BJ (cell line): ENCODE measurements at regions not wholly inside any gene's neighbourhood (a gene's known extent, or its start where the extent isn't known, plus 50 kb on each side); places are given as distances from the start of the nearest gene placed in this dataset.

Source experiments
- CTCF ChIA-PET: fragments of 350-600 bp; formaldehyde crosslinking; extraction: SDS; loops from one replicate; lab custom pipeline; 2021; ENCODE audit warnings: antibody characterized with exemption, inconsistent platforms; lab: Yijun Ruan, JAX
- POLR2A ChIA-PET: fragments of 300-600 bp; sonication (Branson Sonifier 250); formaldehyde crosslinking; extraction: SDS; loops from one replicate; lab custom pipeline; 2021; ENCODE audit warnings: antibody characterized with exemption; lab: Charles Lee
- DNase-seq: peaks from one replicate; pipeline ENCODE4 v3.0.0-alpha.2; 2011; ENCODE audit warnings: low read depth
- H3K27me3 ChIP-seq: 2 replicates; pipeline ENCODE4 v1.6.0; 2011; ENCODE audit warnings: low read length; ENCODE audit not compliant: control insufficient read depth, insufficient read depth
- H3K36me3 ChIP-seq: 2 replicates; pipeline ENCODE4 v1.5.1; 2011; ENCODE audit warnings: low read length; ENCODE audit not compliant: control insufficient read depth, insufficient read depth
- H3K4me3 ChIP-seq: 2 replicates; pipeline ENCODE4 v1.5.1; 2011; ENCODE audit warnings: low read depth, mild to moderate bottlenecking, control low read depth, low read length
- CTCF ChIP-seq: IDR thresholded peaks from 2 replicates; pipeline ENCODE4 v1.5.1; 2011; ENCODE audit warnings: low read depth, mild to moderate bottlenecking, control low read depth, inconsistent platforms, low read length, moderate library complexity; ENCODE audit not compliant: insufficient read depth

GRCh38 chr14:76599141-76599540, 162.1 kb upstream of the VASH1 start:
- ChIA-PET CTCF (interaction anchor here (1.4 kb wide), 1 partner anchor 49 kb away, joined by 3 read pairs; no protein-coding TSS in a partner anchor), POLR2A (no interaction called here)

GRCh38 chr14:76599559-76600287, 161.5 kb upstream of the VASH1 start:
- CTCF ChIA-PET = no interaction called here
- TF ChIP-seq CTCF = no peak
- no peak overlapping the region for H3K4me3 ChIP-seq
- POLR2A ChIA-PET = no interaction called here
- no peaks in the 10 kb centered on the region; the same call in 1 of the 2 replicates for H3K27me3 ChIP-seq
- no peak for DNase-seq
- H3K36me3 ChIP-seq = no peaks in the 10 kb centered on the region

More at GRCh38 chr14:76599141-76599540, 162.1 kb upstream of the VASH1 start:
- TF ChIP-seq CTCF = no peak
- no peaks in the 10 kb centered on the region; the same call in 1 of the 2 replicates for H3K27me3 ChIP-seq
- H3K36me3 ChIP-seq = no peaks in the 10 kb centered on the region
- DNase-seq = no peak
- H3K4me3 ChIP-seq = no peak overlapping the region

GRCh38 chr14:76603713-76604112, 157.6 kb upstream of the VASH1 start:
- CTCF ChIA-PET = no interaction called here
- Histone ChIP-seq H3K27me3 (peaks cover 2% of the 10 kb centered on the region; the same call in 1 of the 2 replicates), H3K4me3 (no peak overlapping the region), H3K36me3 (no peaks in the 10 kb centered on the region)
- TF ChIP-seq CTCF = no peak
- DNase-seq = no peak
- POLR2A ChIA-PET = no interaction called here

DNA sequence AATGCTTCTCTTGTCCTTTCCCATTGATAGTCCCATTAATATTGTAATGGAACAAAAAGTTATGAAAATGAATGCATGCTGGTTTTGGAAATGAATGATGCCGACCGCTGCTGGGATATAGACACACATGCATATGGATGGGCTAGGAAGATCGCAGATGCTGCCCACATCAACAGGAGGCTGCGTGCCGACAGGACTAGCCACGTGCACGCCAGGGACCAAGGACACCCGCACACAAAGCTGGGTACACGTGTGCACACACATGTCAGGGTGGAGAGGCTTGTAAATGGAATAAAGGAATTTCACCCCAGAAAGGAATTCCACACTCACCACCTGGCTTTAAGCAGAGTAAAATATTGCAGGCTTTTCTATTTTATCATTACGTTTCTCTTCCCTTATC, 153.8 kb upstream of the VASH1 start:
- Histone ChIP-seq H3K4me3 (no peak overlapping the region), H3K27me3 (peaks cover 2% of the 10 kb centered on the region; the same call in 1 of the 2 replicates), H3K36me3 (no peaks in the 10 kb centered on the region)
- CTCF ChIA-PET = no interaction called here
- POLR2A ChIA-PET = no interaction called here
- no peak for DNase-seq
- no peak for TF ChIP-seq CTCF

GRCh38 chr14:76612654-76613053, 148.6 kb upstream of the VASH1 start:
- H3K36me3 ChIP-seq = no peaks in the 10 kb centered on the region
- no peak overlapping the region for H3K4me3 ChIP-seq
- no peak for TF ChIP-seq CTCF
- CTCF ChIA-PET = no interaction called here
- 0 out of 2 replicates have a peak, but pooled peaks cover 1% of the 10 kb centered on the region for H3K27me3 ChIP-seq
- POLR2A ChIA-PET = no interaction called here
- no peak for DNase-seq
